CD4-positive, alpha-beta T cell treated with Interleukin-15 for 4 hours (primary cell): ENCODE measurements at regions not wholly inside any gene's neighbourhood (a gene's known extent, or its start where the extent isn't known, plus 50 kb on each side); places are given as distances from the start of the nearest gene placed in this dataset.
"Not testable (repeated sequence)": the region's sequence is repeated elsewhere in the genome, so short reads cannot be mapped to it uniquely, and the experiment has no call there.

ENCODE experiments used
- DNase-seq: peaks from one replicate; pipeline ENCODE4 v3.0.0-alpha.2; 2020; ENCODE audit warnings: low spot score

- no peak for DNase-seq
Observed at GRCh38 chr2:195466427-195466826, 190.6 kb upstream of the SLC39A10 start.

GRCh38 chr2:195461010-195461409, 196.0 kb upstream of the SLC39A10 start:
- DNase-seq: no peak

GRCh38 chr2:195458936-195459335, 198.1 kb upstream of the SLC39A10 start:
- DNase-seq: no peak

DNA sequence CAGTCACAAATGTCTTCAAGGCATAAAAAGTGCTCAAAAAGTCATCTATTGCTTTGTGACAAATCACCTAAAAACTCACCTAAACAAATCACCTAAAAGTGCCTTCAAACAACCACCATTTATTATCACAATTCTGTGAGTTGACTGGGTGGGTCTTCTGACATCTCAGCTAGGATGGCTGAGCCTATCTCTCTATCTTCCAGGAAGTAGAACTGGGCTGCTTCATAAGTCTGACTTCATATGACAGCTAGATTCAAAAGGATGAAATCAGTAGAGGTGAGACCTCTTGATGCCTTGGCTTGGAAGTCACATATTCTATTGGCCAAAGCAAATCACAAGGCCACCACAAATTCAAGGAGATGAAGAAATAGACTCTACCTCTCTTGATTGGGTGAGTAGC, 199.2 kb upstream of the SLC39A10 start:
- DNase-seq: no peak

DNA sequence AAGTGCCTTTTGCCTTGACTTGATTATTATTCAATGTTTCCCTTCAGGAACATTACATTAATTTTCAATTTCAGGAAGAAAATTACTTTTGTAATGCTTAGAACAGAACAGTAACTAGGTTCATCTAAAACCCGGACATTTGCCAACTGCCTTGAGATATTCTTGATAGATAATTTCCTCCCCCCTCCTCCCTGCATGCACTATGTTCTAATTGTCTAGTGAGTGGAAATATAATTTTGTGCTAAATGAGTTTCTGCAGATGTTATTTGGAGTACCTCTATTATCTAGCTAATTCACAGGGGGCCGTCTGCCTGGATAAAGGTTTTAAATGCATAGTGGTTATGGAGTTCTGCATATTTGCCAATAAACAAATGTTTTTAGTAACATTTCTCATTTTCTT, 200.3 kb upstream of the SLC39A10 start:
- DNase-seq: no peak

DNA sequence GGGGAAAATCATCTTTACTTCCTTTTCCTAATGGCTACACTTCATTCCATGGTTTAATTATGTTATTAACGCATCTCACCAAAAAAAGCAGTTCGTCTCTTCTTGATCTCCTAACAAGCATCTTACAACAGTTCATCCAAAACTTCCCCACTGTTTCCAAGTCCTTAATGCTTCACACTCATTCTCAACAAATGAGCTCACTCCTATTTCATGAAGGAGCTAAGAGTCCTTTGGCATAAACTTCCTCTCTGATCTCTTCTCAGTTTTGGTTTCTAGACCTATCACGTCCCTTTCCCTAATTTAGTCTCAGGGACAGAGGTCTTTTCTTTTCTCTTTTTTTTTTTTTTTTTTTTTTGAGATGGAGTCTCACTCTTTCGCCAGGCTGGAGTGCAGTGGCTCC, 205.9 kb upstream of the SLC39A10 start:
- no peak for DNase-seq

- no peak for DNase-seq
Observed at GRCh38 chr2:195450552-195451113, 206.4 kb upstream of the SLC39A10 start.

DNA sequence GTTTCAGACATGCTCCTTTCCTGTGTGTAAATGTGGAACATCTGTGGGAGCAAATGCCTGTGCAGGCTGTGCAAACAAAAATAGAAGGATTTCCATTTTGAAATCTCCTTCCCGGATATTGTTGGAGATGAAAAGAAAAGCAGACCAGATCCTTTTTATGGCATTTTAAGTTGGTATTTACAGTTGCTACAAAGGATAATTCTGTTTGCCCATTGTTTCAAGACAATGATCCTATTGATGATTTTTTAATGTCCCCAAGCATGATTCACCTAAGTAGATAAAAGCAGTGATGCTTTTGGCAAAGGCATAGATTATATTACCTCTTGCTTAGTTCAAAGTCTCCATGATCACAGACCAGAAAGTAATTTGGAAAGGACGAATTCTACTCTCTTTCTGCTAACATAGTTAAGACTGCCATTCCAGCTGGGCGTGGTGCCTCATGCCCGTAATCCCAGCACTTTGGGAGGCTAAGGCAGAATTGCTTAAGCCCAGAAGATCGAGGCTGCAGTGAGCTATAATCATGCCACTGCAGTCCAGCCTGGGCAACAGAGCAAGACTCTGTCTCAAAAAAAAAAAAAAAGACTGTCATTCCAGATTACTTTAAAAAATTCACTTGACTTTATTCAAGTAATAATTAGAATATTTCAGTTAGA, 209.6 kb upstream of the SLC39A10 start:
- DNase-seq: no peak

GRCh38 chr2:195445639-195446038, 211.4 kb upstream of the SLC39A10 start:
- DNase-seq: no peak

DNA sequence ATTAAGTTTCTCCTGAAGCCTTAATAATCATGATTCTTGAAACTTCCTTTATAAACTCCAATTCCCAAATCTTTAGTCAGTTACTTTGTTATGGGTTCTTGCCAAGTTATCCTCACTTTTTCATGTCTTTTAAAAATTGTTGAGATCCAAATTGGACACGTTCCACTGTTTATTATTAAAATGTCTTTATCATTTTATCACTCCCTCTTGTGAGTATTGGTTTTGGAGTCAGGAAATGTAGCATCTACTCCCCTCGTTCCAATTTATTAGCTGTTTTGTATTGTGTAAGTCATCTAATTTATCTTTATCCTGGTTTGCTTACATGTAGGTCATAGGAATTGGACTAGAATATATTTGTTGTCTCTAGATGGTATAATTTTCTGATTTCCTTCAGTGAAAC, 213.1 kb upstream of the SLC39A10 start:
- no peak for DNase-seq

GRCh38 chr2:195442458-195443175, 214.4 kb upstream of the SLC39A10 start:
- no peak for DNase-seq

- DNase-seq: no peak
Observed at GRCh38 chr2:195438692-195439091, 218.3 kb upstream of the SLC39A10 start.

DNA sequence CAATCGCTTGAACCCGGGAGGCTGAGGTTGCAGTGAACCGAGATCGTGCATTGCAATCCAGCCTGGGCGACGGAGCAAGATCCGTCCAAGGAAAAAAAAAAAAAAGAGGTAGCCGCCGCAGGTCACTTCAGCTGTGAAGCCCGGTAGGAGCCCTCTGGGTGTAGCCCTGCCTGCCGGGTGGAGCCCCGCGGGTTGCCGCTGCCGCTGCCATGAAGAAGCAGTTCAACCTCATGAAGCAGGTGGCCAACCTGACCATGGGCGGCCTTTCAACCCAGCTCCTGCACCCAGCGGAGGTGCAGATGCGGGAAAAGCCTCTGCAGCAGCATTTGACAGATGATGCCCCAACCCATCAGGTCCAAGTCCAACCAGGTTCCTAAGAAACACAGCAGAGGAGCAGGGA, 219.5 kb upstream of the SLC39A10 start:
- DNase-seq: no peak

DNA sequence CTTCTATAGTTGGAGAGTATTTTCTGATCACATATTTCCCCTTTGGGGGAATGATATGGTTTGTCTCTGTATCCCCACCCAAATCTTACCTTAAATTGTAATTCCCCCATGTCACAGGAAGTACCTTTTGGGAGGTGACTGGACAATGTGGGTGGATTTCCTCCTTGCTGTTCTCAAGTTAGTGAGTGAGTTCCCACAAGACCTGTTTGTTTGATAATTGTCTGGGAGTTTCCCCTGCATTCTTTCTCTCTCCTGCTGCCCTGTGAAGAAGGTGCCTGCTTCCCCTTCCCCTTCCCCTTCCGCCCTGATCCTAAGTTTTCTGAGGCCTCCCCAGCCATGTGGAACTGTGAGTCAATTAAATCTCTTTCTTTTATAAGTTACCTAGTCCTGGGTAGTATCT, 222.7 kb upstream of the SLC39A10 start:
- DNase-seq: no peak

DNA sequence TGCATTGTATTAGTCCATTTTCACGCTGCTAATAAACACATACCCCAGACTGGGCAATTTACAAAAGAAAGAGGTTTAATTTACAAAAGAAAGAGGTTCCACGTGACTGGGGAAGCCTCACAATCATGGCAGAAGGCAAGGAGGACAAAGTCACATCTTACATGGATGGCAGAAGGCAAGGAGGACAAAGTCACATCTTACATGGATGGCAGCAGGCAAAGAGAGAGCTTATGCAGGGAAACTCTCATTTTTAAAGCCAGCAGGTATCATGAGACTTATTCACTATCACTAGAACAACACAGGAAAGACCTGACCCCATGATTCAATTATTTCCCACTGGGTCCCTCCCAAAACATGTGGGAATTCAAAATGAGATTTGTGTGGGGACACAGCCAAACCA, 223.3 kb upstream of the SLC39A10 start:
- not testable (repeated sequence) for DNase-seq

DNA sequence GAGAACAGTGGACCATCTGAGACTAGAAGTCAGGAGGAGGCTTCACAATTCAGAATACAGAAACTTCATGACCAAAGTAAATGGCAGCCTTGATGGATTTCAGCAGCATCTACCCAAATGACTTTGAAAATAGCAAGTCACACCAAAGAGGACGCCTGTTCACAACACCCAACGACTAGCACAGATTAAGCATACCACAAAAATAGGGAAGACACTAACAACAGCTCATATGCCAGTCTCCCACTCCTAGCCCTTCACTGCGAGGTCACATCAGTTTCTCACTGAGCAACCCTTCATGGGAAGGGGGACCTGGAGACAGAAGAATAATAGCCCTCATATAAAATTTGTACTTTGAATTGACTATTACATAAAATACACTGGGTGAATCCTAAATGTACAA, 228.4 kb upstream of the SLC39A10 start:
- DNase-seq: no peak

- DNase-seq: no peak
Observed at GRCh38 chr2:195425328-195425727, 231.7 kb upstream of the SLC39A10 start.

DNA sequence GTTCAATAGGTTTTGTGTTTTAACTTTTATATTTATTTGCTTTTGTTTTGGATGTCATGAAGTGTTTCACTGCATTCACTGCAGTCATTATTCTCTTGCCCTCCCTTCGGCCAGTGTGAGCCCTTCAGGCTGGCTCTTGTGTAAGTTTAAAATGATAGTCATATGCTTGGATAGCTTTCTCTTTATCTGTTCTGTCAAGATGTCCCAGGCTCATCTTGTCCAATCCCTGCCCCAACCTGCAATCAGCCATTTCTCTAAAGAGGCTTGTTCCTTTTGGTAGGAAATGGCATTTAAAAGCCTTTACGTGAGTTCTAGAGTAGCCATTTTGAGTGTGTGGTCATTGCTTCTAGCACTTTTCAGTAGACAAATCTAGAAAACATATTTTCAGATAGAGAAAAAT, 238.0 kb upstream of the SLC39A10 start:
- DNase-seq: no peak

- DNase-seq: no peak
Observed at GRCh38 chr2:195414537-195415100, 242.4 kb upstream of the SLC39A10 start.

GRCh38 chr2:195413944-195414343, 243.1 kb upstream of the SLC39A10 start:
- DNase-seq: no peak

- no peak for DNase-seq
Observed at GRCh38 chr2:195413422-195413821, 243.6 kb upstream of the SLC39A10 start.

- no peak for DNase-seq
Observed at GRCh38 chr2:195411219-195411687, 245.8 kb upstream of the SLC39A10 start.

DNA sequence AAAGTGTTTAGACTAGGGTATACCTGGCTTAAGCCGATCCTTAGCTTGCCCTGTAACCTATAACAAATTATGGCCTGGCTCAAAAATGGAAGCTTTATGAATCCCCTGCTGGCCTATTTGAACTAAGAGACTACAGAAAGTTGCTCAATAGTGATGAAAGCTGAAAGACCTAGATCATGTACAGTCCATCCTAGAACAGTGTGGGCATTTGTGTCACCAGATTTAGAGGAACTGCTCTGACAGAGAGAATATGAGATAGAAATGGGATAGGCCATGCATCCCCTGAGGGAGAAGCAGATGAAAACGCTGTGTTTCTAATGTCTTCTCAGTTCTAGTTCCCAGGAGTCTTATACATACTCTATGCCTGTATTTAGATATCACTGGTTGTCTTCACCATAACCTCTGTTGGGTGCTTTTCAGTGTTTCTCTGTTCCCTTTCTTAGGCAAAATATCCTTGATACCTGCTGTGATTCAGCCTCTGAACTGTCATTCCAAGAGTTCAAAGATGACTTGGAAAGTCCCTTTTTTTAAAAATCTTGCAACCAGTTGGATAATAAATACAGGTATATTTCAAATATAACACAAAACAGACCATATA, 246.9 kb upstream of the SLC39A10 start:
- no peak for DNase-seq
